H1 (cell line): ENCODE measurements at regions not wholly inside any gene's neighbourhood (a gene's known extent, or its start where the extent isn't known, plus 50 kb on each side); places are given as distances from the start of the nearest gene placed in this dataset.
A peak's percentile ranks its signal among the peaks of the same experiment; 100 is the strongest.

Experiments used
- CTCF ChIA-PET: fragments of 300-600 bp; sonication (Branson Sonifier 250); formaldehyde crosslinking; loops from one replicate; lab custom pipeline; 2021; ENCODE audit not compliant: partially characterized antibody; lab: Charles Lee
- POLR2A ChIA-PET: fragments of 300-600 bp; sonication (Branson Sonifier 250); formaldehyde crosslinking; loops from one replicate; lab custom pipeline; 2021; ENCODE audit warnings: inconsistent platforms; ENCODE audit not compliant: partially characterized antibody; lab: Charles Lee
- DNase-seq, 2 experiments: peaks; one replicate each; pipeline versions ENCODE4 v3.0.0 to v3.0.0-alpha.2; 2010 to 2022; ENCODE audit warnings: low spot score in 2 of 2, low read depth in 1 of 2, mixed read lengths in 1 of 2
- FAIRE-seq: peaks from 2 replicates; lab custom pipeline; 2011; peaks lifted over from hg19 to GRCh38; lab: Jason Lieb, UNC
- H2AFZ ChIP-seq: 2 replicates; pipeline ENCODE4 v1.8.1; 2012; ENCODE audit warnings: low read length, inconsistent platforms
- H2AK5ac ChIP-seq: 2 replicates; pipeline ENCODE4 v1.6.1; 2013; ENCODE audit warnings: low read depth, low read length
- H2BK120ac ChIP-seq: replicated peaks from 2 replicates; pipeline ENCODE3; 2013; ENCODE audit warnings: low read depth, low read length, inconsistent platforms
- H2BK12ac ChIP-seq: 2 replicates; pipeline ENCODE4 v1.6.1; 2013; ENCODE audit warnings: low read depth, low read length
- H2BK15ac ChIP-seq: 2 replicates; pipeline ENCODE4 v1.6.1; 2013; ENCODE audit warnings: low read length
- H2BK20ac ChIP-seq: 2 replicates; pipeline ENCODE4 v1.6.1; 2013; ENCODE audit warnings: low read length
- H2BK5ac ChIP-seq: 2 replicates; pipeline ENCODE4 v1.6.1; 2013; ENCODE audit warnings: low read depth, low read length
- H3K14ac ChIP-seq: 2 replicates; pipeline ENCODE4 v1.6.1; 2013; ENCODE audit warnings: inconsistent platforms; ENCODE audit not compliant: insufficient read length
- H3K18ac ChIP-seq: 2 replicates; pipeline ENCODE4 v1.6.1; 2013; ENCODE audit warnings: low read length; ENCODE audit errors: extremely low read depth
- H3K23ac ChIP-seq: 2 replicates; pipeline ENCODE4 v1.6.1; 2013; ENCODE audit warnings: inconsistent platforms; ENCODE audit not compliant: insufficient read length
- H3K23me2 ChIP-seq: 2 replicates; pipeline ENCODE4 v1.6.1; 2013; ENCODE audit warnings: low read depth, low read length
- H3K27ac ChIP-seq: 2 replicates; pipeline ENCODE4 v1.6.1; 2011; ENCODE audit warnings: low read depth, low read length, inconsistent platforms
- H3K27me3 ChIP-seq, 4 experiments: replicated peaks in 1 of 4; 1 replicate in 1 of 4; 2 replicates in 3 of 4; pipeline versions ENCODE4 v1.6.1 to v1.8.1; 2011 to 2013; ENCODE audit warnings: low read length in 3 of 4, mild to moderate bottlenecking in 3 of 4, inconsistent platforms in 2 of 4, mixed read lengths in 2 of 4, moderate library complexity in 1 of 4; ENCODE audit not compliant: control insufficient read depth in 3 of 4, insufficient read depth in 3 of 4; ENCODE audit errors: extremely low read depth in 1 of 4
- H3K36me3 ChIP-seq, 4 experiments: 2 replicates each; pipeline versions ENCODE4 v1.6.1 to v1.8.1; 2011 to 2013; ENCODE audit warnings: mild to moderate bottlenecking in 4 of 4, low read length in 3 of 4, moderate library complexity in 2 of 4, control low read depth in 1 of 4, inconsistent platforms in 1 of 4; ENCODE audit not compliant: insufficient read depth in 4 of 4, control insufficient read depth in 2 of 4
- H3K4ac ChIP-seq: replicated peaks from 2 replicates; pipeline ENCODE3; 2013; ENCODE audit warnings: low read length, low read depth, mixed read lengths, inconsistent platforms; ENCODE audit not compliant: insufficient read length
- H3K4me1 ChIP-seq, 4 experiments: replicated peaks in 1 of 4; 1 replicate in 1 of 4; 2 replicates in 3 of 4; pipeline versions ENCODE4 v1.6.1 to v1.8.1; 2011 to 2013; ENCODE audit warnings: low read length in 3 of 4, inconsistent platforms in 2 of 4, mixed read lengths in 1 of 4; ENCODE audit not compliant: insufficient read depth in 4 of 4, control insufficient read depth in 3 of 4
- H3K4me2 ChIP-seq, 2 experiments: 2 replicates each; pipeline versions ENCODE4 v1.6.1 to v1.8.1; 2011 to 2013; ENCODE audit warnings: low read depth in 2 of 2, low read length in 2 of 2, control low read depth in 1 of 2, inconsistent platforms in 1 of 2, mild to moderate bottlenecking in 1 of 2; ENCODE audit not compliant: insufficient read depth in 1 of 2
- H3K4me3 ChIP-seq, 4 experiments: fragments of 200-600, 300-600 bp in 1 of 4; sonication (generic), shearing (Covaris generic), sonication (Bioruptor Twin) in 1 of 4; 2 replicates each; pipeline versions ENCODE4 v1.5.1 to v1.8.1; 2011 to 2016; ENCODE audit warnings: low read length in 4 of 4, low read depth in 3 of 4, control low read depth in 2 of 4, inconsistent platforms in 2 of 4, mild to moderate bottlenecking in 2 of 4, mixed read lengths in 1 of 4, moderate library complexity in 1 of 4; ENCODE audit not compliant: insufficient read depth in 2 of 4; ENCODE audit errors: extremely low read depth in 1 of 4
- H3K56ac ChIP-seq: replicated peaks from 2 replicates; pipeline ENCODE3; 2013; ENCODE audit warnings: low read depth, mild to moderate bottlenecking, mixed read lengths, low read length, inconsistent platforms; ENCODE audit not compliant: insufficient read length
- H3K79me1 ChIP-seq: 2 replicates; pipeline ENCODE4 v1.6.1; 2013; ENCODE audit warnings: low read depth, low read length, control low read depth
- H3K79me2 ChIP-seq, 2 experiments: 2 replicates each; pipeline versions ENCODE4 v1.6.1 to v1.8.1; 2012 to 2013; ENCODE audit warnings: low read length in 2 of 2, mild to moderate bottlenecking in 2 of 2, inconsistent platforms in 1 of 2; ENCODE audit not compliant: insufficient read depth in 2 of 2, control insufficient read depth in 1 of 2
- H3K9ac ChIP-seq, 4 experiments: replicated peaks in 1 of 4; 1 replicate in 1 of 4; 2 replicates in 3 of 4; pipeline versions ENCODE4 v1.6.1 to v1.8.1; 2011 to 2013; ENCODE audit warnings: low read depth in 3 of 4, low read length in 3 of 4, control low read depth in 2 of 4, mild to moderate bottlenecking in 2 of 4, moderate library complexity in 2 of 4, inconsistent platforms in 1 of 4; ENCODE audit errors: extremely low read depth in 1 of 4
- H3K9me3 ChIP-seq, 2 experiments: 2 replicates each; pipeline versions ENCODE4 v1.6.1 to v1.8.1; 2012 to 2013; ENCODE audit warnings: mild to moderate bottlenecking in 2 of 2, moderate library complexity in 2 of 2, control low read depth in 1 of 2, inconsistent platforms in 1 of 2, low read depth in 1 of 2, low read length in 1 of 2, mixed read lengths in 1 of 2; ENCODE audit not compliant: insufficient read depth in 2 of 2
- H4K20me1 ChIP-seq, 2 experiments: replicated peaks in 1 of 2; 2 replicates each; pipeline versions ENCODE3 to v1.8.1; 2011 to 2013; ENCODE audit warnings: inconsistent platforms in 2 of 2, low read length in 2 of 2, mild to moderate bottlenecking in 1 of 2; ENCODE audit not compliant: insufficient read depth in 2 of 2, control insufficient read depth in 1 of 2
- H4K5ac ChIP-seq: 2 replicates; pipeline ENCODE4 v1.6.1; 2013; ENCODE audit warnings: low read length, low read depth, mixed read lengths, inconsistent platforms; ENCODE audit not compliant: insufficient read length
- H4K8ac ChIP-seq: 2 replicates; pipeline ENCODE4 v1.8.0; 2013; ENCODE audit warnings: mild to moderate bottlenecking, moderate library complexity, low read length, inconsistent platforms; ENCODE audit not compliant: insufficient read depth; ENCODE audit errors: extremely low read depth
- H4K91ac ChIP-seq: replicated peaks from 2 replicates; pipeline ENCODE3; 2013; ENCODE audit warnings: low read length, mixed read lengths, inconsistent platforms; ENCODE audit not compliant: insufficient read length
- ASH2L ChIP-seq: fragments of 200-600, 300-600 bp; sonication (generic); IDR thresholded peaks from one replicate; pipeline ENCODE4 v1.7.1; 2017; ENCODE audit warnings: low read length
- FOSL1 ChIP-seq: IDR thresholded peaks from 2 replicates; pipeline ENCODE4 v1.6.1; 2011; ENCODE audit warnings: mild to moderate bottlenecking, low read depth, low read length, moderate library complexity; ENCODE audit not compliant: insufficient read depth
- GTF2F1 ChIP-seq: IDR thresholded peaks from 2 replicates; pipeline ENCODE4 v1.6.1; 2012; ENCODE audit warnings: low read depth, low read length, improper control_type of control experiment, borderline replicate concordance
- MAFK ChIP-seq: IDR thresholded peaks from 2 replicates; pipeline ENCODE4 v1.6.1; 2012; ENCODE audit warnings: low read depth, mild to moderate bottlenecking, improper control_type of control experiment, low read length
- RAD21 ChIP-seq, 2 experiments: IDR thresholded peaks in 1 of 2; conservative IDR thresholded peaks in 1 of 2; 2 replicates each; pipeline ENCODE4 v1.6.1; 2011; ENCODE audit warnings: low read depth in 2 of 2, low read length in 2 of 2, improper control_type of control experiment in 1 of 2, inconsistent platforms in 1 of 2, mild to moderate bottlenecking in 1 of 2, moderate library complexity in 1 of 2
- WGBS, 2 experiments: shearing (Covaris generic) in 1 of 2; methylation state at CpG; one replicate each; pipeline versions ENCODE4 v1.1.6 to v1.1.7; 2013 to 2015; ENCODE audit warnings: low lambda C conversion rate in 2 of 2, mixed read lengths in 2 of 2, inconsistent platforms in 1 of 2, low coverage in 1 of 2, missing lambda C conversion rate in 1 of 2; ENCODE audit not compliant: insufficient replicate concordance in 2 of 2, insufficient coverage in 1 of 2, insufficient read length in 1 of 2; ENCODE audit errors: extremely low coverage in 1 of 2, missing lambda C conversion rate in 1 of 2; 5-methylcytosine and 5-hydroxymethylcytosine counted together

DNA sequence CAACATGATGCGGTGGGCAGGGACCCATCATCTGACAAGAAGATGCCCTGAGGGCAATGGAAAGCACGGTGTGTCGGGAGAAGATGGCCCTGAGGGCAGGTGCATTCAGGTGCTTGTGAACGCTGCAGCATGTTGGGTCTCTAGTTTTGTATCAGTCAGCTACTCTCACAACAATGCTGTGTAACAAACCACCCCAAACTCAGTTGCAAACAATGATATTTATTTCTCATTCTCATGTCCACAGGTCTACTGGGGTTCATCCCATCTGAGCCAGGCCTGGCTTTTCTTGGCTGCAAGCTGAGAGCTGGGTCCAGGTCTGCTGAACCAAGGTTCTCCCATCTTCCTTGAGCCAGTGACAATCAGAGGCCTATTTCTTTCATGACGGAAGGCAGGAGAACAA, 461.6 kb downstream of the PREX1 start:
- Histone ChIP-seq H3K4me3 (no peak overlapping the region), H2BK20ac (0 out of 2 replicates have a peak overlapping the region, but pooled peaks have one; percentile 37), H3K4me1 (peaks cover 0 to 4% (median 1%) of the 10 kb centered on the region in 4 experiments; a peak in 2 of 7 replicates), H4K8ac (no peak overlapping the region), H3K27me3 (no peaks in the 10 kb centered on the region), H4K5ac (no peak overlapping the region), H3K9ac (no peak overlapping the region), H3K79me2 (no peaks in the 10 kb centered on the region), H2BK5ac (no peak overlapping the region), H3K4me2 (no peak overlapping the region), H4K91ac (no peak overlapping the region), H2AFZ (no peak overlapping the region), H3K56ac (no peak overlapping the region), H3K79me1 (no peaks in the 10 kb centered on the region), H2BK15ac (no peak overlapping the region), H3K4ac (no peak overlapping the region), H4K20me1 (no peaks in the 10 kb centered on the region), H2BK120ac (no peak overlapping the region), H3K18ac (no peak overlapping the region), H2BK12ac (no peak overlapping the region), H3K9me3 (peaks cover 2 to 5% of the 10 kb centered on the region in 2 experiments; a peak in 2 of 4 replicates), H3K14ac (no peak overlapping the region), H3K27ac (no peak overlapping the region), H3K23me2 (0 out of 2 replicates have a peak, but pooled peaks cover 1% of the 10 kb centered on the region), H3K23ac (no peak overlapping the region), H2AK5ac (no peak overlapping the region), H3K36me3 (no peaks in the 10 kb centered on the region)
- TF ChIP-seq MAFK: no peak
- no peak for TF ChIP-seq ASH2L
- no peak for TF ChIP-seq RAD21 (IDR thresholded peaks at IDR 0.05 in 1 of 2, conservative IDR thresholded peaks at IDR 0.05 in 1 of 2; ENCODE audit: low read depth in 2 of 2, low read length in 2 of 2)
- no peak for TF ChIP-seq FOSL1
- no peak for TF ChIP-seq GTF2F1
- ChIA-PET CTCF (interaction anchor here (0.9 to 3.0 kb wide), 4 partner anchors 9 to 212 kb away, joined by 3 to 8 read pairs (median 4); no protein-coding TSS in a partner anchor), POLR2A (no interaction called here)
- FAIRE-seq: no peak
- DNase-seq: no peak
- 95% methylated on average over 5 of the region's 5 CpGs; no CpG with 5 or more reads in 1 of the 2 experiments for WGBS, 2 experiments
